Esophagus mucosa (tissue), 1 donor: ENCODE measurements at regions not wholly inside any gene's neighbourhood (a gene's known extent, or its start where the extent isn't known, plus 50 kb on each side); places are given as distances from the start of the nearest gene placed in this dataset.

Experiments used
- ATAC-seq: fragments of 200-7000 bp; cut with Tn5 transposase; one replicate; pipeline ENCODE4 v1.9.1; 2020
- donor health status: DM: yes; HTN: yes; CAD: no.

DNA sequence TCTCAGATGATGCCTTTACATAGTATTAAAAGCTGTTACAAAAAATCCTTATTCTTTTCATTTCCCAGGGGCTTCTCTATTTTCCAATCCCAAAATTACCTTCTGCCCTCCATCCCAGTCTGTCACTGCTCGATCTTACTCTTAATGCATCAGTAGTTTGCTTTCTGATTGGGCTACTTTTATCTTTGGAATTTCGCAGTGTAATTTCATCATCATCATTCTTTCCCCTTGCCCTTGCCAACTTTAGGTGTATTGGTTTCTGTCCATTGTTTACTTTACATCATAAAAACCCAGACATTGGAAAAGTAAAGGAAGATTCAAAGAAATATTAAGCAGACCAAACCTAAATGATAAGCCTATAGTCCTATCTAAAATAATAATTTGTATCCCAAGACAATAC is 457.2 kb downstream of the PIK3C3 start:
- ATAC-seq: no peak

DNA sequence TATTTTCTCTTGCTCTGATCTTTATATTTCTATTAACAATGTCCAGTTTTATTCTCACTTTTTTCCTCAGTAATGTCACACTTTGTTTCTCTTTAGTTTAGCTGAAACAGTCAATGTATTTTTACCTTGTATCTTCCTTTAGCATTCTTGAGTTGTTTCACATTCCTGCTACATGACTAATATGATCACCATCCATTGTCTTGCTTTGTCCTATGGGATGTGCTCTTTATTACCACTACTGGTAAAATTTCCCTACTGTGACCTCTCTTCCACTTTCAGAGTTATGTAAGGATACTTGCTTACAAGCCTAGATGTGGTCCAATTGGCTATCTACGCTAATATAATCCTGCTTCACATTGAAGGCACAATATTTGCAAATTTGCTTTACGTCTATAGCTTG is 457.9 kb downstream of the PIK3C3 start:
- no peak for ATAC-seq

DNA sequence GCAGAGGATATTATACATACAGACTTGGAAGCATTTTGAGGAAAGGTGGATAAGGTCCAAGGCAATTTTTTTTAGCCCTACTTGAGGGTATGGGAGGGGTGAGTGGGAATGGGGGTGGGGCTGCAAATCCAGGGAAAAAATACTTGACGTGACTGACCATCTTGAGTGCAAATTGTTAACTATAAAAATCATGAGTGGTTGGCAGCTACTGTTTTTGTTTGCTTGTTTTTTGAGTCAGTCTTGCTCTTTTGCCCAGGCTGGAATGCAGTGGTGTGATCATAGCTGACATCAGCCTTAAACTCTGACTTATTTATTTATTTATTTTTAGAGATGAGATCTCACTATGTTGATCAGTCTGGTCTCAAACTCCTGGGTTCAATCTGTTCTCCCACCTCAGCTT is 458.8 kb downstream of the PIK3C3 start:
- no peak for ATAC-seq

DNA sequence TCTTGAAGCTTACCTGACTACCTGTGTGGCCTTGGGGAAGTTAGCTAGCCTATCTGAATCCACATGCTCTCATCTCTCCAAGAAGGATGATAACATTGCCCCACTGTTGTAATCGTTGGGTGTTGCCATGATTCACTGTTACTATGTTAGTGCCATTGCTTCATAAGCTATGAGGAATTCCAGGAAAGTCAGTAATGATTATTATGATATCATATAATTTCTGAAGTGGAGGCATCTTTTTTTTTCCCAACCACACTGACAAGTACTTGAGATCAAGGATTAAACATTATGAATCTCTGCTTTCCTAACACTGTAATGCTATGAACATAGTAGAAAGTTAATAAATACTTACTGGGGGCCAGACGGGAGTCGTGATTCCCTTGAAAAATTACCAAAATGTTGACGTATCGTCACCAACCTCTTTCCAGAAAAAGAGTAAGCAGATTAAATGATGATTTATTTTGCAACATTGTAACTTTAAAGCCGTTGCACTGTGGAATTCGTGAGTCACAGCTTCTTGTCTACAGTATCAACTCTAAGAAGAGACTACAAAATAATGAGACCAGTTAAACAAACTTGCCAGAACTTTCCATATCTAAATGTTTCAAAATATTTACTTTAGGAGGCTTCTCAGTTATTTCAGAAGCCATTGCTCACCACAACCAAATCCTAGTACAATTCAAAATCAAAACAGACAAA is 459.9 kb downstream of the PIK3C3 start:
- no peak for ATAC-seq

DNA sequence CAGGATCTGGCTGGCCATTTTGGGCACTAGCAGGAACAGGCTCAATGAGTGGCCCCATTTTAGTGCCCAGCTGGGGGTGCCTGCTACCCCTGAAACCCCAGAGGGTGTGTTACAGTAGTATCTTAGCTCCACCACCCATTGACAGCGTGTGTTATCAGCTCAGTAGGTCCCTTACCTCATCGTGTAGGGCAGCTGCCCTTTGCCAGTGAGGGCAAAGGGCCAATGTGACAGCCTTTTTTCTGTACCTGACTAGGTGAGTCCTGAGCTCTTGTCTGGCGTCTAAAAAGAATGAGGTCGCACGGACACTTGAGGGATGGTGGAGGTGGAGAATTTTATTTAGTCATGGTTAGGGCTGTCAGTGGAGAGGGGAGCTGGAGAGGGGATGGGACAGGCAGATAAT is 462.2 kb downstream of the PIK3C3 start:
- ATAC-seq: no peak

DNA sequence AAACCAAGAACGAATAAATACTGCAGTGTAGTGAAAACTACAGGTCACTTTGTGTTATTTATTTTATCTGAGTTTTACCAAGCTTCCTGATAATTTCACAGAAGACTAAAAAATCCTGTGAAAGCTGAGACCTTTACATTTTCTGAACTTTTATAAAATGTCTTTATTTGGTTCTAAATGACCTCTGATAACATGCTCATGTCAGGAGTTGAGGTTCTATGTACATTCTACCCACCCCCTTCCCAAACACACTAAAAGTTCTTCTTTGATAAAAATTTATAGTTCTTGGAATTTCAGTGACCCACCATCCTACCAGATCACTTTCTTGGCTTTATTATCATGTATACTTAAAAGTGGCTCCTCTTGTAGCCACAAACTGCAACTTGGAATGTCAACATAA is 463.1 kb downstream of the PIK3C3 start:
- ATAC-seq: no peak

DNA sequence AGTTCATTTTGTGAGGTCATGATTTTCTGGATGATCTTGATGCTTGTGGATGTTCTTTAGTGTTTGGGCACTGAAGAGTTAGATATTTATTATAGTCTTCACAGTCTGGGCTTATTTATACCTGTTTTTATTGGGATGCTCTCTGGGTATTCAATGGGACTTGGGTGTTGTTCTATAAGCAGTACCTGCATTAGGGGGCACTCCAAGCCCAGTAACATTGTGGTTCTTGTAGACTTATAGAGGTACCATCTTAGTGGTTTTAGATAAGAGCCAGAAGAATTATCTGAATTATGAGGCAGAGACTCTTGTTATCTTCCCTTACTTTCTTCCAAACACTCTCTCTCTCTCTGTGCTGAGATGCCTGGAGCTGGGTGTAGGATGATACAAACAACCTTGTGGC is 470.0 kb downstream of the PIK3C3 start:
- ATAC-seq: no peak

DNA sequence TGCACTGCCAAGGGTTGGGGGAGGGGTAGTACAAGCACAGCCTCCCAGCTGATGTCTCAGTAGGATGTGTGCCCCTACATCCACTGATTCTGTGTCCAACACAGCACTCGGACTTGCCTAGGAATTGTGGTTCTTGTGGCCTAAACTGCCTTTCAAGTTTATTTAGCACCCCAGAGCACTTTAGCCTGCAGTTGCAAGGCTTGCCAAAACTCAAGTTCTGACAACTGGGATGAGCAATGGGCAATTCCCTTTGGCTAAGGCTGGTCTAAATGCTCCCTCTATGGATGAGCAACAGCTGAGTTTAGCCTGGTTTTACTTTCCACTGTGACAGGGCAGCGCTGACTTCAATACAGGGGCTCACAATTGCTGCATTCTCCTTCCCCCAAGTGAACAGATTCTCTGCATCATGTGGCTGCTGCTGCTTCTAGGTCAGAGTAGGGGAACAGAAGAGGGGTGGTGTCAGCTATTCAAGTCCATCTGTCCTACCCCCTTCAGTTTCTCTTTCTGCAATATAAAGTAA is 471.5 kb downstream of the PIK3C3 start:
- ATAC-seq: no peak

DNA sequence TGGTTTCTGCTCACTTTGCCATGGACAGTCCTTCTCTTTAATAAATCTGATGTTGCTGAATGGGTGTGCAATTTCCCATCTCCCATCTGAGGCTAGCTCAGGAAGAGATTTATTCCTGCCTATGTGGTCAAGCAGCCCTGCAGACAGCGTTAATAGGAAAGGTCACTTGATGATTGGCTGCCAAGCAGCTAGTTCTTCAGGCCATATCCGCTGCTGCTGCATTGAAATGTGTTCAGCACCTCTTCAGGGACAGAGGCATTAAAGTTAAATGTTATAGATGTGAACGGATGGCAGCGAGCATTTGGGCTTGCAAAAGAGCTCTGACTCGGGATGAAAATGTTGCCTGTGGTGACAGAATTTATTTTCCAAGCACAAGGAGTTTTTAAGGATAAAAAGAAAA is 474.2 kb downstream of the PIK3C3 start:
- ATAC-seq: no peak

DNA sequence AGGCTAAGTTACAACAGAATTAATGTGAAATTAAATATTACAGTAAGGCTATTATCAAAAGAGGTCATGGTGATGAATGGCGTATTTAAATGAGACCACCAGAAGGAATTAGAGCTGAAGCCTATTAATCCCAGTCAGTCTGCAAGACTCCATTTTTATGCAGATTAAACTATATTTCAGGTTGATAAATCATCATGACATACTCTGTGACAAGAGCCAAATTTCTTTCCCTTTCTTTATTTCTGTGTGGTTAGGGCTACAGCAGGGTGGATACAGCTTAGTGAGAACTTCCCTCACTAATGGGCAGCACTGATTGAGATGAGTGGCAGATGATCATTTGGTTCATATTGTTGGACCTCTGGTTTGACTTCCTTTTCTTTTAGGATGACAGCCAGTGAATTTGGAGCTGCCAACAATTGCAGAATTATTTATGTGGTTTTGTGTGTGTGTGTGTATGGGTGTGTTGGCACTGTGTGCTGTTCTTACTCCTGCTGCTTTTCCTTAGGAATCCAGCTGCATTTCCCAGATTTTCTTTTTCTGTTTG is 481.3 kb downstream of the PIK3C3 start:
- no peak for ATAC-seq

DNA sequence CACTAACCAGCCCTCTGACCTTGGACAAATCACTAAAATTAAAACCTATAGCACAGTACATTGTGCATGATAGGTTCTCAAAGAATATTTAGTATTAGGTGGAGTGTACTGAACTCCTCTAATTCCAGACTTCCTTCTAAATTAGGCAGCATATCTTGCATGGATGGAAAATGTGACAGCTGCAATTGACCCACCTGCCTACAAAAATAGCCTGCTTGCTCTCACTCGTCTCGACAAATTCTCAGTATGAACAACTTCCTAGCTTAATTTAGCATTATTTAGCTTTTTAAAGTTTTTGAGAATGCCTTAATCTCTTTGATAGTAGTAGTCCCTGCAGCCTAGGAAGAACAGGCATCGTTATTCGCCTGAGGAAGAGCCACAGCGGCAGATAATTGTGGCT is 482.0 kb downstream of the PIK3C3 start:
- ATAC-seq: no peak

DNA sequence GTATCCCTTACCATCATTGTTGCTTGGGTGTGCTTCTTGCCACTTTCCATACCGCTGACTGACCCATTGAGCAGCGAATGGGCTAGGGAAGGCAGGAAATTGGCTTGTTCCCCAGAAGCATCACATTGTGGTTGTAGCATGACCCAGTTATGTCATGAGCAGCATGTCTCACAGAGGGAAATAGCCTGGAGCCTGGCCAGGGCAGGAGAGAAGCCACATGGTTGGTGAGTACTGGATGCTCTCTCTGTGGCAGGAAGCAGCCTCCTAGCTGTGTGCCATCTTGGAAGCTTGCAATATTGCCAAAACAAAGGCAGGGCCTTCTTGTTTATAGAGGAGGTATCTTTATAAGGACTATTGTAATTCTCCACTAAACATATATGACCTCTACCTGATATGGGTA is 482.6 kb downstream of the PIK3C3 start:
- ATAC-seq: no peak

DNA sequence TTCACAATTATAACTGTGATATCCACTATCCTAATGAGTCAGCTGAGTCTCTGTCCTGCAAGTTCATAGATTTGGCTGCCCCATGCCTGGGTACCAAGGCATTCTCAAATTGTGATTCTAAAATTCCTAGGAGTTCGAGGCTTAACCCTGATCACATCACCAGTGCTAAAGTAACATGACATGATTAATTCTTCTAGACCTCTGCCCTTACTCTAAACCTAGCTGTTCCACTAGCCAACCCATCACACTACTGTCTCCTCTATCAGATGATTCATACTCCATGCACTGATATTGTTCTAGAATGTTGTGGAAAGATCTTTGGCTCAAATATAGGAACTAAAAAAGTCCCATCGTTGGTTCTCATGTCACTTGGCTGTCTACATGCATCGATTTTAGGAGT is 487.6 kb downstream of the PIK3C3 start:
- ATAC-seq: no peak

DNA sequence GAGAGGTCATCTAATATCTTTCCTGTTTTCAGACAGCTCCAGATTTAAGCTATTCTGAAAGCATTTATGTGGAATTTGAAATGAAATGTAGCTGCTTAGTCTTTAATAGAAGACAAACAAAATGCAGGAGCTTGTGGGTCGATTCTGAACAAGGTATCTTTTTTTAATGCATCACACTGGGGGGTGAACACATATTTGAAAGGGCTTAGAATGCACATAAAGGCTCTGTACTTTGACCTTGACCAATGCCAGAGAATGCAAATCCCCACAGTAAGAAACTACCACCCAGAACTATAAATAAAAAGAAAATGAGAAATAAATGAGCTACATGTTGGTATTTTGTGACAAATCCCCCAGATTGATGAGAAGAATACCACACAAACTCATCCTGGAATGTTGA is 489.3 kb downstream of the PIK3C3 start:
- no peak for ATAC-seq

DNA sequence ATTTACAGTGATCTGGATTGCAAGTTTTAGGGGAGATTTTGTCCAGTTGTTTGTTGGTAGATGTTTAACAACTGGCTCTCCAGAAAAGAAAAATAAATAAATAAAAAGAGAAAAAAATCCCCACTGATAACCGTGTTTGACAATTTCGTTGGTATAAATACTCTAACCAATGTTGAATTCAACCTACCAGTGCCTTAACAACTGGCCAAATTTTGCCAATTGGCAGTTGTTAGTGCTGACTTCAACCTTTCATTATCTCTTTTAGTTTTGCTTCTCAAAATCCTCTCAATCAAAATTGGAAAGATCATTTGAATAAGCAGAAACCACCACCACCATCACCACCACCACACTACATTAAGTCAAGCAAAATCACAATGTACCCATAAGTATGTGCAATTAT is 490.3 kb downstream of the PIK3C3 start:
- ATAC-seq: no peak

DNA sequence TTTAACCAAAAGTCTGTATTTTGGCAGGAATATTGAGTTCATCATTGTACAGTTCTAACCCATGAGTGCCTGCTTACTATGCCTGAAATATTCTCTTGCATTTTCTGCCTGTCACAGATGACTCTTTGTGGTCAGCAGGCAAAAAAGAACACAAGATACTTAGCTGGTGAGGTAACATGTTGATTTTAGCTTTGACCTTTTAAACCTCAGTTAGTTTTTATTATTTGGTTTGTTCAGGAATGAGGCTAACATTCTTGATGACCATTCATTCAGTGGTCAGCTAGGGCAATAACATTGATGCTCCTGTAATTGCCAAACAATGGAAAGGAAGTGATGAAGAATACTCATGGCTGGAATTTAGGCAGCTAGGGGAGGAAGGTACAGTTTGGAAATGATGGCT is 491.2 kb downstream of the PIK3C3 start:
- ATAC-seq: no peak

DNA sequence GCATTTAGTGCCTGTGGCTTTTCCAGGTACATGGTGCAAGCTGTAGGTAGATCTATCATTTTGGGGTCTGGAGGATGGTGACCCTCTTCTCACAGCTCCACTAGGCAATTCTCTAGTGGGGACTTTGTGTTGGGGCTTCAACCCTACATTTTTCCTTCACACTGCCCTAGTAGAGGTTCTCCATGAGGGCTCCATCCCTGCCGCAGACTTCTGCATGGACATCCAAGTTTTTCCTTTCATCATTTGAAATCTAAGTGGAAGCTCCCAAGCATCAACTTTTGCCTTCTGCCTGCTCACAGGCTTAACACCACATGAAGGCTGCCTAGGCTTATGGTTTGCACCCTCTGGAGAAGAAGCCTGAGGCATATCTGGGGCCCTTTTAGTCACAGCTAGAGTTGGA is 492.7 kb downstream of the PIK3C3 start:
- no peak for ATAC-seq

DNA sequence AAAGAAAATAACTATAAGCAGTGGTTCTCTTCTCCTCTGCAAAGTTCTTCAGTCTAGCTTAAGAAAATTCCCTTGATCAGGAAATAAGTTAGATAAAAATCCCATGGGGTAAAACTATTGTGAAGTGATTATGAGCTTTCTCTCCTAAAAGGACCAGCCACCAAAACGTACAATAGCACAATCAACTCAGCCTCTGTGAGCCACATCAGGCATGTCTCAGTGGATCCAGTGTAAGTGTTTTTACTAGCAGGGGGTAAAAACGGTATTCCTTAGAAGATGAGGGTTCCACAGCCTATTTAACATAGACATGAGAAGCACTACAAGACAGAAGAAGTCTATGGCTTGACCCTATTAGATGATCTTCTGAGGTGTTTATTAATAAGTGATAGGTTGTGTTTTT is 503.2 kb downstream of the PIK3C3 start:
- ATAC-seq: no peak

DNA sequence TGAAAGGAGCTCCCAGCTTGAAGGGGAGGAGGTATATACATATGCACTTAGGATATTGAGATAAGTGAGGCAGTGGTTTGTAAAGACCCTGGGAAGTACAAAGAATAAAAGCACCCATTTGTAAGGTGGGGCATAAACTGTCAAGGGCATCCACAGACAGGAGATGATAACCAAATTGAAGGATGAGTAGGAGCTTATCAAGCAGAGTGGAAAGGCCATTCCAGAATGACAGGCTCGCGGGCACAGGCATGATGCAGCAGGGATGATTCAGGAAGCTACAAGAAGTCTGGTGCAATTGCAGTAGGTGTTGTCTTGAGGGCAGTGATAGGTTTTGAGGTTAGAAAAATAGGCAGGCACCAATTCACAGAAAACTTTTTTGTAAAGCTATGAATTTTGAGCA is 504.8 kb downstream of the PIK3C3 start:
- no peak for ATAC-seq

DNA sequence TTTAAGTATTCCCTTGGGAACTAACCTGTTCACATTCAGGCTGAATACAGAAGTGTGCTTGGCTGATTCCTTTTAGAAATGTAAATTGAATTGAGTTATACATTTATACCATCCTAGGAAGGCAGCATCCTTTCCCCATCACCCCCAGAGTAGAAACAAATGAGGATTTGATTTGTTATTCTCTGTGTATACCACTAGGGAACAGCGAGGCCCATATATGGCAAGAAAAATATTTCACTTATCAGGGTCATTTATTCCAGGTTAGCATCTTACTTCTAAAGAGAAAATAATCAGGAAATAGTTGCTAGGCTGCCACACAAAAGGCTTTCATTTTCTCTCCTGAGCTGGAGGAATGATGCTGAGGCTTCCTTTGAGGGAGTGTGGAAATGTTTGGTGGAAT is 516.9 kb downstream of the PIK3C3 start:
- no peak for ATAC-seq

DNA sequence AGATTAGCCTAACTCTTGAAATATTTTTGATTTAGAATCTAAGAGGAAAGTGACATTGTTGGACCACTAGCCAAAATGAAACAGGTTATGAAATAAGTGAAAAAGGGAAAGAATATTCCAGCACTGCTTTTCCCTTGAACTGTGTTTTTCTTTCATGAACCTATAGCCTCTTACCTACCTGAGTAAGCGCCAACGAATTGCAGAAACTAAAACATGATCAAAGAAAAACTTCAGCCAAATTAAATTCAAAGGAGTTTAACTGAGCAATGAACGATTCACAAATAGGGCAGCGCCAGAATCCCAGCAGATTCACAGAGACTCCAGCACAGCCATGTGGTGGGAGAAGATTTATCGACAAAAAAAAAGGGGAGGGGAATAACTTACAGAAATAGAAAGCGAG is 518.6 kb downstream of the PIK3C3 start:
- ATAC-seq: no peak

DNA sequence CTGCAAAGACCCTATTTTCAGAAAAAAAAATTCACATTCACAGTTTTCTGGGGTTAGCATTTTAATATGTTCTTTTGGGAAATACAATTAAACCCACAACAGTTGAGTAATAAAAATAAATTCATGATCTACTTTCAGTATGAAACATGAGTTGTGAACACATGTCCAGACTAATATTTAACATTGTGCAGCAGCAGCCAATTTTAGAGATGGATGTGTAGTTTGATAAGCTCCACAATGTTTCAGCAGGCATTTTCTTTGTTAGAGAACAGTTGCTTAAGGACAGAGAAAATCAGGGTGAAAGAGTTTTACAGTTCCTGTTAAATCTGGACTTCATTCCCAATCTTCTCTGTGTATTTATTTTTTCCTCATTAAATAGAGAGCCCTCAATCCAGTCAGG is 519.5 kb downstream of the PIK3C3 start:
- ATAC-seq: no peak

DNA sequence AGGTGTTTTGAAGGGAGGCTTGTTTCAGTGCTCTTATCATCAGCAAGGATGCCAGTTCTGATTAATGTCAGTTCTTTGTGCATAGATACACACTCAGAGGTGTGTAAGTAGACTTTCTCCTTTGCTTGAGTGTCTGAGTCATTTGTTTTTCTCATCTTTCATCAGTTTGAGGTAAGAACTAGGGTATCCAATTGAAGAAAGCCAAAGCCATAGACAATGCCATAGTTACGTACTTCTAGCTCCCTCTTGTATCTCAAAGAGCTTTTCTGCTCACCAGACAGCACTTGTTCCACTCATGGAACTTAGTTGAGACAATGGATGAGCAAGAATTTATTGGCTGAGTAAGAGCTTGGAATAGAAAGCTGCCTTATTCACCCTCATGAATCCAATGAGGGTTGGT is 520.1 kb downstream of the PIK3C3 start:
- no peak for ATAC-seq

DNA sequence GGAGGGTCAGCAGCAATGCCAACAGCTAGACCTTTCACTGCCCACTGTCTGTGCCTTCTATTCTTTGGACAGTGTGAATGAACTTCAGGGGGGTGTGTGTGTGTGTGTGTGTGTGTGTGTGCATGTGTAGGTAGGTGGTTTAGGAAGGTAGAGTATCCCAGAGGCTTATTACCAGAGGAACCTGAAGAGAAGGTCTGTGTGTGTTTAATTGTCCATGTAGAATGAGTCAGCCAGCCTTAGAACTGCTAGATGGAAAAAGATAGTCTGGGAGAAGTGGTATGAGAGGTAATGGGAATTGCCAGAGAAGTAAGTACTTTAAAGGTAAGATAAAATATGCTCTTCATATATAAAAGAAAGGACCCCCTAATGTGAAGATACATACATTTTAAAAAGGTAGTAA is 522.2 kb downstream of the PIK3C3 start:
- no peak for ATAC-seq

DNA sequence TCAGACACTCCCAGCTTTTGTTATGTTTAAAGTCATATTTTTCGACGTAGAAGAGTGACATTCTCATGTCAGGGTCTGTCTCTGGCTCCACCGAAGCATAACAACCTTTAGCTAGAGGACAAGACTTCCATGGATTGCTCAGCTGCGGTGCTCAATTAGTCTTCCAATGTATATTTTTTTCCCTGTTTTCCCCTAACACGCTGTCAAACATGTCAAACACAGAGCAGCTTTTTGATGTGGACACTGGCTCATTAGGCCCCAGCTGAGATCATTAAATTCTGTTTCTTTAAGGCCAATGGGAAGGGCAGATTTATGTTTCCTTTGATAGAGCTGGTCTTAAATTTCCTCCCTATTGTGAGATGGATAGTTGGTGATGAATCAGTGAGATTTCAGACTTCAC is 525.4 kb downstream of the PIK3C3 start:
- ATAC-seq: no peak
